ENCODE measurements at regions not wholly inside any gene's neighbourhood (a gene's known extent, or its start where the extent isn't known, plus 50 kb on each side); places are given as distances from the start of the nearest gene placed in this dataset.

GRCh38 chr6:106739387-106739786, 110.0 kb downstream of the QRSL1 start:
- no peak for TF ChIP-seq EZH2 (IDR thresholded peaks at IDR 0.05; ENCODE audit: borderline replicate concordance, low read depth, low read length)
- no peak for TF ChIP-seq TCFL5 (CRISPR knock-in tag; conservative IDR thresholded peaks at IDR 0.05)
- TF ChIP-seq CTCF (IDR thresholded peaks at IDR 0.05 in 2 of 3, conservative IDR thresholded peaks at IDR 0.05 in 1 of 3; ENCODE audit: insufficient read depth in 2 of 3, low read depth in 1 of 3, low read length in 3 of 3) = no peak
- no peak for TF ChIP-seq ZNF318 (IDR thresholded peaks at IDR 0.05; ENCODE audit: borderline replicate concordance in 1 of 2, low read depth in 1 of 2)
- no peak for TF ChIP-seq POLR2A (conservative IDR thresholded peaks at IDR 0.05)
- TF ChIP-seq CHD1 (IDR thresholded peaks at IDR 0.05; ENCODE audit: low read length) = no peak
- no peak for TF ChIP-seq SIRT6 (IDR thresholded peaks at IDR 0.05; ENCODE audit: low read depth, low read length)

Measured in K562 (cell line).